ENCODE measurements at regions not wholly inside any gene's neighbourhood (a gene's known extent, or its start where the extent isn't known, plus 50 kb on each side); places are given as distances from the start of the nearest gene placed in this dataset.

- TF ChIP-seq, protein P1, sequence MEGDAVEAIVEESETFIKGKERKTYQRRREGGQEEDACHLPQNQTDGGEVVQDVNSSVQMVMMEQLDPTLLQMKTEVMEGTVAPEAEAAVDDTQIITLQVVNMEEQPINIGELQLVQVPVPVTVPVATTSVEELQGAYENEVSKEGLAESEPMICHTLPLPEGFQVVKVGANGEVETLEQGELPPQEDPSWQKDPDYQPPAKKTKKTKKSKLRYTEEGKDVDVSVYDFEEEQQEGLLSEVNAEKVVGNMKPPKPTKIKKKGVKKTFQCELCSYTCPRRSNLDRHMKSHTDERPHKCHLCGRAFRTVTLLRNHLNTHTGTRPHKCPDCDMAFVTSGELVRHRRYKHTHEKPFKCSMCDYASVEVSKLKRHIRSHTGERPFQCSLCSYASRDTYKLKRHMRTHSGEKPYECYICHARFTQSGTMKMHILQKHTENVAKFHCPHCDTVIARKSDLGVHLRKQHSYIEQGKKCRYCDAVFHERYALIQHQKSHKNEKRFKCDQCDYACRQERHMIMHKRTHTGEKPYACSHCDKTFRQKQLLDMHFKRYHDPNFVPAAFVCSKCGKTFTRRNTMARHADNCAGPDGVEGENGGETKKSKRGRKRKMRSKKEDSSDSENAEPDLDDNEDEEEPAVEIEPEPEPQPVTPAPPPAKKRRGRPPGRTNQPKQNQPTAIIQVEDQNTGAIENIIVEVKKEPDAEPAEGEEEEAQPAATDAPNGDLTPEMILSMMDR (IDR thresholded peaks at IDR 0.05): no peak
- ATAC-seq (ENCODE audit: low FRiP score) (no peak), DNase-seq (ENCODE audit: low spot score) (no peak)
Observed at GRCh38 chr1:99131546-99131945, 126.9 kb upstream of the PLPPR5 start.

GRCh38 chr1:99133756-99134500, 129.3 kb upstream of the PLPPR5 start:
- DNase-seq (ENCODE audit: low spot score) (no peak), ATAC-seq (ENCODE audit: low FRiP score) (no peak)
- TF ChIP-seq, protein P1 (IDR thresholded peaks at IDR 0.05): no peak

DNA sequence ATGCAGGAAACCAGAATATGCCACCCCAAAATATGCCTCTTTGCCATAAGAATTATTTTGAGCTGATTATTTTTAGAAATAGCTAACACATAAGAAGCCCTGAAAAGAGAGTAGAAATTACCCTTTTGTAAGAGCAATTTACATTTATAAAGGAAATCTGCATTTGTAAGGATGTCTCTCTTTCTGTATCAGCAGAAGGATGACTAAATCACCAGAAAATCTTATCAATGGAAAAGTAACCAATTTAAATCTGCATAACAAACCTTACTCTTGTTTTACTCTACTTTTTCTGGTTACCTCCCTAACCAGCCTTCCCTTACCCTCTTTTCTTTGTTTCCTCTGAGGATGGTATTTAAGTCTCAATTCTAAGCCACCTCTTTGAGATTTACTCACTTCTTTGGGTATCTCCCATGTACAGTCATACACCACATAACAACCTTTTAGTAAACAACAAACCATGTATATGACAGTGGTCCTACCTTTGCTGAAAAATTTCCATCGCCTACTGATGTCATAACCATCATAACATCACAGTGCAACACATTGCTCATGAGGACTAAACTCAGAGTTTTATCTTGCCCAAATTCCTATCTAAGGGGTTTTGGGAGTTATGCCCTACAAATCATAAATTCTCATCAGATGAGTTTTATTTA, 126.6 kb upstream of the PLPPR4 start:
- no peak for ATAC-seq (ENCODE audit: low FRiP score)
- TF ChIP-seq, protein P1 (IDR thresholded peaks at IDR 0.05): no peak
- no peak for DNase-seq (ENCODE audit: low spot score)

DNA sequence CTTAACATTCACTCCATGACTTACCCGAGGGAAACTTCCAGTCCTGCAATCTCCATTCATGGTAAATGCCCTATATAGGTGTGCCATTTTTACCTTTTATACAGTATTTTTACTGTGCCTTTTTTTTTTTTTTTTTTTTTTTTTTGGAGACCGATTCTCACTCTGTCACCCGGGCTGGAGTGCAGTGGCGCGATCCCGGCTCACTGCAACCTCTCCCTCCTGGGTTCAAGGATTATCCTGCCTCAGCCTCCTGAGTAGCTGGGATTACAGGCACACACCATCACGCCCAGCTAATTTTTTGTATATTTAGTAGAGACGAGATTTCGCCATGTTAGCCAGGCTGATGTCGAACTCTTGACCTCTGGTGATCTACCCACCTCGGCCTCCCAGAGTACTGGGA, 124.4 kb upstream of the PLPPR4 start:
- no peak for DNase-seq (ENCODE audit: low spot score)

GRCh38 chr1:99146129-99146848, 118.0 kb upstream of the PLPPR4 start:
- DNase-seq (ENCODE audit: low spot score): no peak
- no peak for ATAC-seq (ENCODE audit: low FRiP score)
- TF ChIP-seq, protein P1 (IDR thresholded peaks at IDR 0.05): no peak

More for the DNA sequence above, 124.4 kb upstream of the PLPPR4 start:
- TF ChIP-seq, protein P1 (IDR thresholded peaks at IDR 0.05): no peak
- no peak for ATAC-seq (ENCODE audit: low FRiP score)

GRCh38 chr1:99149952-99150351, 114.3 kb upstream of the PLPPR4 start:
- TF ChIP-seq, protein P1 (IDR thresholded peaks at IDR 0.05): no peak
- no peak for ATAC-seq (ENCODE audit: low FRiP score)
- DNase-seq (ENCODE audit: low spot score): no peak
